OCI-M2 (cell line): ENCODE measurements at regions not wholly inside any gene's neighbourhood (a gene's known extent, or its start where the extent isn't known, plus 50 kb on each side); places are given as distances from the start of the nearest gene placed in this dataset.

Experiments used
- DNase-seq: peaks from one replicate; lab custom pipeline; 2025; ENCODE audit not compliant: unreplicated experiment; lab: John Stamatoyannopoulos, UW

GRCh38 chr1:88043834-88044233, 640.2 kb upstream of the PKN2 start:
- DNase-seq: no peak

- DNase-seq: no peak
Measured at GRCh38 chr1:88052167-88052566, 631.9 kb upstream of the PKN2 start.

GRCh38 chr1:88053065-88053464, 631.0 kb upstream of the PKN2 start:
- no peak for DNase-seq

- no peak for DNase-seq
Measured at GRCh38 chr1:88056881-88057280, 627.2 kb upstream of the PKN2 start.

DNA sequence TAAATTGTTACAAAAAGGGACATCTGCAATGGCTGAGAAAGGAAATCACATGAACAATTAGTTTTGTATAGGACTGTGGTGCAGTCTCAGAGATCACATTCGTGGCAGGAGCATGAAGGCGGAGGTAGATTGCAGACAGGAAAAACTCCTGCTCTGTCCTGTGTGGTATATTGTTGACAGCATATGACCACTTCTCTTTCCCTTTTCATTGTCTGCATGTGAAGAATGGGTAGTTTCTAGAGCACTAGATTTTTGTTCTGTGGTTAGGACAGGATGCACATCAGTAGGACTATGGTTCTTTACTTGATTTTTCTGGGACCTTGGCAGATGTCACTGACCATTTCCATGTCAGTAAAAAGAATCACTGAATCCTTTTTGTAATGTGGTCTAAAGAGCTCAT, 625.9 kb upstream of the PKN2 start:
- no peak for DNase-seq

GRCh38 chr1:88060112-88060673, 623.9 kb upstream of the PKN2 start:
- DNase-seq: no peak

DNA sequence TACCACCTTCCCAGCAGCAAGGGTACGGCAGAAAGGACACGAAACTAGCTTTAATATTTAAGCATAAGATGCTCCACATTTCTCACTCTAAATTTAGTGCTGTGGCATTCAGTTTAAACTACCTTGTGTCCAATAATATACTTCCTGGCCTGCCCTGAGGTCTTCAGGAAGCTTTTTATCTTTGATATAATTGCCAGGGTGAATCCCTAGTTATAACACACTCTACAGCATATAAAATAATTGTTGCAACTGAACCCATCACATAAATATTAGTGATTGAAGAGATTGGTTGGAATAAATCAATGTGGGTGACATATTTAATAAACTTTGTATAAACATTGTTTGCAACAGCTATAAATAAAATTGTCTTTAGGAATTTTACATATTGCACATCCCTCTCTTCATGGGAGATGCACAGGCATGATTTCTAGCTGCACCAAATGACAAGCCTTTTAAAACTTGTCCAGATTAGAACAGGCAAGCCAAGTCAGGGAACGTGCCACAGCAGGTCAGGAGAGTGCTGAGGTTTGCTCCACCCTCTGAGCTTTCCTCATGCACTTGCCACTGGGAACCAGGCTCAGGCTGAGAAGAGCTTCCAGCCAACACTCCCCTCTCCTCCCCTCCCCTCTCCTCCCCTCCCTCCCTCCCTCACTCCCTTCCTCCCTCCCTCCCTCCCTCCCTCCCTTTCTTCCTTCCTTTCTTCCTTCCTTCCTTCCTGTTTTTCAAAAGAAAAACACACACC, 623.2 kb upstream of the PKN2 start:
- DNase-seq: no peak

DNA sequence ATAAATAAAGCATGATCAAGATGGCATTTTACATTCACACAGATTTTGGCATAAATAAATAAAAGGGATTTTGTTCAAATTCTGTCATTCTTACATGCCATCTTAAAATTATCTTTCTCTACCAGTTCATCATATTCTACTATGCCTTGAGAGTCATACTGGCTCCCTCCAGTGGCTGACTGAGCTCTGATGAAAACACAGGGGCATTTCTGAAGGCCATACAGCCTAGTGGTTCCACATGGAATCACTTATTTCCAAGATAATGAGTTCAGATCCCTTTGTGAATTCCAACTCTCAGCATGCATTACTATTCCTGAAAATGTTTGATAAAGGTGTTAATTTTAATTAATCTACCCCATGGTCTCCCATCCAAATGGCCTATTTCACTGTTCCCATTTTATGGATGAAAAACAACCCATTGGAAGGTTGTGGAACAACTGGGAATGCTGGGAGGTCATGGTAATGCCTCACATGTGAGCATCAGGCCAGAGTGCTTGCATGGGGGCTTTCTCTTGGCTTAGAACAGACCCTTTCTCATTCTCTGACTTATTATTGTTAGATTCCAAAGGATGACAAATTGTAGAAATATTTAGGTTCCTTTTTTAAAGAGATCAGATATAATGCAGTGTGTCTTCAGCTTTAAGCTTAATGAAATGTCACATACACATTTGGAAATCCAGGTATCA, 622.4 kb upstream of the PKN2 start:
- no peak for DNase-seq

- no peak for DNase-seq
Measured at GRCh38 chr1:88062650-88063153, 621.4 kb upstream of the PKN2 start.

DNA sequence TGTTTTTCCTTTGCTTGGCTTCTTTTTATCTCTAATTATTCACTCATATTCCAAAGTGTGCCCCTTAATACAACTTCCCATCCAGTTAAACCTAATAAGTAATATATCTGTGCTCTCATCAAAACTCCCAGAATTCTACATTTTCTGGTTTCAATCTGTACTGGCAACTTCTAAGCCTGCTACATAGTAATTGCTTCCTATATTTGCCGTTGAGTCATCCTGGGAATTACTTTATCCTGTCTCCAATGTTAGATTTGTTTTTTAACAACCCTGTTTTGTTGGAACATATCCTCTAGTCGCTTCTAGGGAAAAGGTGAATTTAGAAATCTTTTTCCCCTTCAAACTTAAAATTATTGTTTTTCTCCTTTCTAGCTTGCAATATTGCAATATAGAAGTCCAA, 620.5 kb upstream of the PKN2 start:
- DNase-seq: no peak

DNA sequence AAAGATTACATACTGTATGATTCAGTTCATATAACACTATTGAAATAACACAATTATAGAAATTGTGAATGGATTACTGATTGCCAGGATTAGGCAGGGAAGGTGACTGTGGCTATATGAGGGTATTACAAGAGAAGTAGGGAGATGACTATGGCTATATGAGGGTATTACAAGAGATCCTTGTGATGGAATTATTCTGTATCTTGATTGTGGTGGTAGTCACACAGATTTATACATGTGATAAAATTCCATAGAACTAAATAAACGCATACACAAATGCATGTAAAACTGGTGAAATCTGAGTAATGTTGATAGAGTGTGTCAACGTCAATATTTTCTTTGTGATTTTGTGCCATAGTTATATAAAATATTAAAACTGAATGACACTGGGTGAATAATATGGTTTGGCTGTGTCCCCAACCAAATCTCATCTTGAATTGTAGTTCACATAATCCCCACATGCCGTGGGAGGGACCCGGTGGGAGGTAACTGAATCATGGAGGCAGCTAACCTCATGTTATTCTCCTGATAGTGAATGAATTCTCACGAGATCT, 615.6 kb upstream of the PKN2 start:
- no peak for DNase-seq

DNA sequence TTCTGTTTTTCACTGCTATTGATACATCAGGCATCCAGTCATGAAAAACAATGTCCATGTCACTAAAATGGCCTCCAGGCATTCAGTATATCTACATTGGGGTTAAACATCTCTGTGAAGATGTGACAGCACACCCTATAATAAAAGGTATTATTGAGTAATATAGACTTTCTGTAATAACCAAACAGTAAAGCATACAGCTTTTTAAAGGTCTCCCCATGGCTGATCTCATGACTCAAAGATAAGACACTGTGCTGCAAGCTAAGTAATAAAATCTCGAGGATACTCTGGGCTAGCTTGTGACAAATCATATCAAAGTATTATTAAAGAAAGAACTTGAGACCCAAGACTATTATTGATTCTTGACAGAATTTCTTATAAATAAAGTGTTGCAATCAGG, 613.1 kb upstream of the PKN2 start:
- no peak for DNase-seq

DNA sequence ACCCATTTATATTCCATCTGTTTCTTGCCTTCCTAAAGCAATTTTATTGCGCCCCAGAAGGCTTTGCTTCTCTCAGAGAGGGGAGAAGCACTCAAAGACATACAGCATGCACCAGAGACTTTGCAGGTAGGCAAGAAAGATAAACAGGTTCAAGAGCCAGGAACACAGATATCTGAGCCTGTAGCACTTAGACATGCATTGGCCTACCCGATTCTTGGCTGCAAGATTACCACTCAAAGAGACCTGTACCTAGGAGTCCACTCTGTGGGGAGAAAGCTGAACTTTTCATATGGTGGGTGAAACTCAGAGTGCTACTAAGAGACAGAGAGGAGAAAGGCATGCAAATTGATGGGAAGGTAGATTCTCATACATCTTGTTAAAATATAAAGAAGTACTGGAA, 609.4 kb upstream of the PKN2 start:
- DNase-seq: no peak

DNA sequence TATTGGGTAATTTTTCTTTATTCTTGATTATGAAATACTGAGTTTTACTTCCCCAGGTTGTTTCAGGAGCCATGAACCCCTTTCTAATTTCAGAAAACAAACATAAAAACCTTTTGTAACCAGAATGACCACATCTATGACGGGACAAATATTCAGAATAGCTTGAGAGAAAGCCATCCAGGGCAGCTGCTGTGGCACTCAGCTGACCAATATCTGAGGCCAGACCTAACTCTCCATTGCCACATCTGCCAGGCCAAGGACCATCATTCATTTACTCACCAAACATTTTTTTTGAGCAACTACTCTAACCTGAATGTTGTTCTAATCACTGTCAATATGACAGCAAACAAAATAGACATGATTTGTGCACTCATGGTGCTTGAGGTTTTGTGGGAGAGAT, 608.3 kb upstream of the PKN2 start:
- DNase-seq: no peak

- no peak for DNase-seq
Measured at GRCh38 chr1:88079036-88079435, 605.0 kb upstream of the PKN2 start.

GRCh38 chr1:88080875-88081274, 603.2 kb upstream of the PKN2 start:
- no peak for DNase-seq

DNA sequence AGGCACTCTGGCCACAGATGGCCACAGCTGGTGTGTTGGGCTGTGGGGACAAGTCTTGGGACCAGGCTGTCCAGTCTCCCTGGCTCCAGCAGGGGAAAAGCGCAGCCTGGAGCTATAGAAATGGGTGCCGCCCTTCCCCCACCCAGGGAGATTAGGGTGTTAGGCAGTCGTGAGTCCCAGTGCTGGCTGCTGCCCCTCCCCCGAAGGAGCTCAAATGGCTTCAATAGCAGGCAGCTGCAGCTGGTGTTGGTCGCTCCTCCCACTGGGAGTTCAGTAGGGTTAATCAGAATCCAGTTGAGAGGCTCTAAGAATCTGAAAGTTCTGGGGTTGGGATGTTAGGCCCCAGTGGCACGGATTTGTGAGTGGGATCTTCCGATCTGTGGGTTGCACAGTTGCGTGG, 595.6 kb upstream of the PKN2 start:
- DNase-seq: no peak

DNA sequence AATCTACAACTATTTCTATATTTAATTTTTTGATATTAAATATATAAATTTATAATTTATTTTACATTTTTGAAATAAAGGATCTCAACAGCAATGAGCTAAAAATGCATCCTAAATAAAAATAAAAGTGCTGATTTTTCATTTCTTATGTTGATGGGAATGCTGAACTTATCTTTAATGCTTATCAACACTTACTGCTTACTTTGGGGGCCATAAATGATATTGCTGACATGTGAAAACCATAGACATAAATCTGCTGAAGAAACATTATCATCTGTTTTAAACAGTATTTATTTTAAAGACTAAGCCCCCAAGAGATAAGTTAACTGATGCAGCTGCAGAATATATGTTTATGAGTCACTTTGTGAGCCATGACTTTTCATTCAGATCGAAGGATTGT, 594.1 kb upstream of the PKN2 start:
- no peak for DNase-seq

DNA sequence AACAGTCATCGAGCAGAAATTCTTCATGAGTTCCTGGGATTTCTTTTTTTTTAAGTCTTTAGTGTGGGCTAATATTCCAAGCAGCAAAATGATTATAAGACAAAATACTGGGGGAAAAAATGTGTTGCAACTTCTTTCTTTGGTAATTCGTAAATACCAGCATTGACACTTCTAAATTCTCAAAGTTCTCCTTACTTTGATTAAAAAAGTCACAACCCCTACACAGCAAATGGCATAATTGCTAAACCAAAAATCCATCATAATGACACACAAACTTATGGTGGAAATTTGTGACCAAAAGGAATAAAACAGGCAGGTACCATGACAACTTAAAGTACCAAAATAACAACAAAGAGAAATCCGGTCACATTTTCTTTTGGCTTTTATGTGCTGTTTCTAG, 585.2 kb upstream of the PKN2 start:
- no peak for DNase-seq

- DNase-seq: no peak
Measured at GRCh38 chr1:88101041-88101440, 583.0 kb upstream of the PKN2 start.

GRCh38 chr1:88104236-88104635, 579.8 kb upstream of the PKN2 start:
- no peak for DNase-seq

DNA sequence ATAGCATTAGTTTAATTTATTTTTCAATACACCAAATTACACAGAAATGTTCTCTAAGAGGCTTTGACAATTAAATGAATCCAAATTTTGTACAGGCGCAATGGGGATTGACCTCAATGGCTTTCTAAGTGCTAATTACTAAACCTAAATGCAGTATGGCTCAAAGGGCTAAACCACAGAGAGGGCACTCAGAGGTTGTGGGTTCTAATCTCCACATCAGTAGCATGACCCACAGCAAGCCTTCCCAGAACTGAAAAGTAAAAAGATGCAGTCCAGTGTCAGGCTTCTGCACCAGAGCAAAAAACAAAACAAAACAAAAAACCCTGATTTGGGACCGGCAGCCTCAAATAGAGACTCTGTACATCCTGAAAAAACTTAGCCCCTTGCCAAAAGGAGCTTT, 579.2 kb upstream of the PKN2 start:
- no peak for DNase-seq
